ENCODE measurements at regions not wholly inside any gene's neighbourhood (a gene's known extent, or its start where the extent isn't known, plus 50 kb on each side); places are given as distances from the start of the nearest gene placed in this dataset.
"Not testable (repeated sequence)": the region's sequence is repeated elsewhere in the genome, so short reads cannot be mapped to it uniquely, and the experiment has no call there.

DNA sequence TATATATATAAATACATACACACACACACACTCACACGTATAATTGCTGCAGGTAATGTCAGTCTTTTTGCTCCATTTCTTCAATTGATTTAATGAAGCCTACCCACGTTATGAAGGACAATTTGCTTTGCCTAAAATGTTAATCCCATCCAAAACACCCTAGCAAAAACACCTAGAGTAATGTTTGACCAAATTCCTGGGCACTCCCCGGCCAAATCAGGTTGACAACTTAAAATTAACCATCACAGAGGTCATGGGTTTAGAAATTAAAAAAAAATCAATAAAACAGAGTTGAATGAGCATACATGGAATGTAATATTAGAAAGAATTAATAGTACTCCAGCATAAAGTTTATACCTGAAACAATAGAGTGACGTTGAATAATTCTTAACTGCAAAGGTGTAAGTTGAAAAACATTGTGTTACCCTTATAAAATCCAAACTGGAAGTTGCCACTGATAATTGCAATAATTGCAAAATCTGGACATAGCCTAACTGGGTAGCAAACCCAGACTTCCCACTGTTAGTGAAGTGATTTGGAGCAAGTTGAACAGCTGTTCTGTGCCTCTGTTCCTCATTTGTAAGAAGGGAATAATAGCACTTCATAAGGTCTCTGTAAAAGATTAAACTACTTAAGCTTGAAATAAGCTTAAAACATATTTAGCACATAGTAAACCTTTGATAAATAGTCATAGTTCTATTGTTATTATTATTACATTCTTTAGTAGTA, 2120.5 kb downstream of the PCDH7 start:
- DNase-seq (ENCODE audit: low spot score) = no peak

DNA sequence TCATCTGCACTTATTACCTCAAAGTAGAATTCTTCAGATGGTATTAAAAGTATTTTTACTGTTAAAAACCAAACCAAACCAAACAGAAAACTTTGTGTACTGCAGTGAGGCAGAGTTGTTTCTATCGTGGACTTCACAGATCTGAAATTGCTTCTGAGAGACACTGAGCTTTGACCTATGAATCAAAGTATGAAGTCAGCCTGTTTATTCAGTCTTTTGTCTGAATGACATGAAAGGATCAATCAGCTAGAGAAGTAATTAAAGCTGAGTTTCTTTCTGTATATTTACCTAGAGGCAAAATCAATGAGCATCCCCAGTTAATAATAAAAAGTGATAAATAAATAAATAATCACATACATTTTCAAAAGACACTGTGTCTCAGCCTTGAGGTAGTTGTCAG, 2121.0 kb downstream of the PCDH7 start:
- no peak for DNase-seq (ENCODE audit: low spot score)

DNA sequence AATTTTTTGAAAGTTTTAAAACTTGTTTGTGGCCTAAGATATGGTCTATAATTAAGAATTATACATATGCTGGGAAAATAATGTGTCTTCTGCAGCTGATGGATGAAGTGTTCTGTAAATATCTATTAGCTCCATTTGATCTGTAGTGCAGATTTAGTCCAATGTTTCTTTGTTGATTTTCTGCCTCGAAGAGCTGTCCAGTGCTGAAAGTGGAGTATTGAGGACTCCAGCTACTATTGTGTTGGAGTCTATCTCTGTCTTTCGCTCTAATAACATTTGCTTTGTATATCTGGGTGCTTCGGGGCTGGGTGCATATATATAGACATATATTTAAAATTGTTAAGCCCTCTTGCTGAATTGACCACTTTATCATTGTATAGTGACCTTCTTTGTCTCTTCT, 2127.3 kb downstream of the PCDH7 start:
- DNase-seq (ENCODE audit: low spot score) = no peak

DNA sequence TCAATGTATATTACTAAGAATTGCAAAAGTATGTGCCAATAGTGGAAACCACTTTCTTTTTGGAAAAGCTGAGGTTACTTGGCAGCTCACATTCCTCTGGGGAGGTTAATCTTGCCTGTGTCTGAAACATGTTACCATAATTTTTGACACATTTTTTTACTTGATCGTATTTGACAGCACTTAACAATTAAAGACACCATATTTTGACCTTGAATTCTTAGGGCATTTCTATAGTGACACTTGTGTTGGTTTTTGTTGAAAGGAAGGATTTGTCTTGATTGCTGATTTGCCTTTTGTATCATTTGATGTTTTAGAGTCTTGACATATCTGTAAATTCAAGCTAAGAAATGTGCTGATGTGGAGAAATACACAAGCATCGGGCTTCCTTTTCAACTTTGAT, 2135.5 kb downstream of the PCDH7 start:
- DNase-seq (ENCODE audit: low spot score) = no peak

DNA sequence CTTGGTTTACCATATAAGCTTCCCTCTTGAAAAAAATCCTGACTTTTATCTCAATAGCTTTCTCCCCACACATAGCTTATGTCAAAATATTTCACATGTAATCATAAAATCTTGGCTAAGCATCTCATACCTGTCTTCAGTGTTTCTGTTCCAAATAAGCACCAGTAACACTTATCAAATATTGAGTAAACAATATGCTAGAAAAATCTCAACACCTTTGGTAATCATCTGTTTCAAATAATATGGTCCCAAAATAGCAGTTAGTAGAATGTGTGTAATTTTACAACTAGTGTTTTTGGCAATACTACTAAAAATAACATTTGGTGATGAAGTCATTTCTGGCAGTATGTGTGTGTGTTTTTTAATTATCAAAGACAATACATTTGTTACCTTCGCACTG, 2138.2 kb downstream of the PCDH7 start:
- no peak for DNase-seq (ENCODE audit: low spot score)

DNA sequence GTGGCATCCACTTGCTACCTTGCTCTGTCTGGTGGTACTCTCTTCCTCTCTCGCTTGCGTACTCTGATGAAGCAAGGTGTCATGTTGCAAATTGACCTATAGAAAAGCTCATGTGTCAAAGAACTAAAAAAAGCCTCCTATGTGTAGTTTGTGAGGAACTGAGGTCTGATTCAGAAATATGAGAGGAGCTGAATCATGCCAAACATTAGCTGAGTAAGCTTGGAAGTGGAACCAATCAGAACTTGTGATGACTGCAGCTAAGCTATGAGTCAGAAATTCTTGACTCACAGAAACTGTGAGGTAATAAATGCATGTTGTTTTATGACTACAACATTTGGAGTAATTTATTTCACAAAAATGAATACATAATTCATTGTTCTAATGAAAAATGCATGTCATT, 2138.8 kb downstream of the PCDH7 start:
- DNase-seq (ENCODE audit: low spot score) = no peak

DNA sequence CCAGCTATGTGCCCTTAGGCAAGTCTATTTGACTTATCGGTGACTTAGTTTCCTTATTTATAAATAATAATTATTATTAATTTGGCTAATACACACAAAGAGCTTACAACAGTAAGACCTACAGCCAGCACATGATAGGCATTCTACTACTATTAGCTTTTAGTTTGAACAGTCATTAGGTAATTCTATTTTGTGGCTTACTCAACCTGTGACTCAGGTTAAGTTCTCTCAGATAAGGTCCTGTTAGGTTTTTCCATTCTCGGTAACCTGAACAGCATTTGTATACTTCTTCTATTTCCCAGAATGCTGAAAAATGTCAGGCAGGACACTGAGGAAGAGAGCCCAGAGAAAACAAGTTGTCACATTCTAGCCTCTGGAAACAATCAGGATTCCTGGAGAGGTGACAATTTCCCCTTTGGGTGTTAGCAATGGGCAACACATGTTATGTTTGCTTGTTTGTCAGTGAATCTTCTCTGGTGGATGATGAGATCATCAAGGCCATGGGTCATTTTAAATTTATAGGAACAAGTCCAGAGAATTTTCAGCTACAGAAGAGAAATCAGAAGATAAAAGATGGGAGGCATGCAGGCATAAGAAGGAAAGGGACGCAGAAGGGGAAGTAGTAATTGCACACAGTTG, 2144.7 kb downstream of the PCDH7 start:
- no peak for DNase-seq (ENCODE audit: low spot score)

DNA sequence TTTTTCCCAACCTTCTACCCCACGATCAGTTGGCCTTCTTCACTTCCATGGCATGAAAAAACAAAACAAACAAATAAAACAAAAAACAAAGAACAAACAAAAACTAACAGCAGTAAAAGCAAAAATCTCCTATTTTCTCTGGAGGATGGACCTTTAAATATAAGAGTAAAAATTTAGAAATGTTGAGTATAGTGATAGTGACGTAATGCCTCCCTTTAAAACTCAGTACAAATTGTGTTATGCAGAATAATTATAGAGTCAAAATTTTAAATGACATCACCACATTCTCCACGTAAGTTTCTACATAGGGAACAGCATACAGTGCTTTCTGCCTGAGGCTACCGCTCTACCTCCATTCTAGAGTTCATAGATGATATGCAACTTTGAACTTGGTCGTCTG, 2156.4 kb downstream of the PCDH7 start:
- DNase-seq (ENCODE audit: low spot score) = no peak

DNA sequence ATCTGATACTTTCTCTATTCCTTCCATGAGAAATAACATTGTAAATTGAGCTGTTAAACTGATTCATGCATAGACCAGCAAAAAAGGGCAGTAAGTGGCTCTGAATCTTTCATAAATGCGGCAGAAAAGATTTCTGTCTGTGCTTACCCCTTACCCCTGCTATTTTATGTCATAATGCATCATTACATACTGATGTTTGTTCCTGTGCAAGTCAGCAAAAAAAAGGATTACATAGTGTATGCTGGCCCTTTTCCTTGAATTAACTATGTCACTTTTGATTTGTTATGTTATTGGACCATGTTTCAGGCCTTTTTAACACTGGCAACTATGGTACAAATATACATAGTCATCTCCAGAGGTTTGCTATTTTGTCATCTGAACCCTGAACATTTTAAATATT, 2159.7 kb downstream of the PCDH7 start:
- DNase-seq (ENCODE audit: low spot score) = no peak

DNA sequence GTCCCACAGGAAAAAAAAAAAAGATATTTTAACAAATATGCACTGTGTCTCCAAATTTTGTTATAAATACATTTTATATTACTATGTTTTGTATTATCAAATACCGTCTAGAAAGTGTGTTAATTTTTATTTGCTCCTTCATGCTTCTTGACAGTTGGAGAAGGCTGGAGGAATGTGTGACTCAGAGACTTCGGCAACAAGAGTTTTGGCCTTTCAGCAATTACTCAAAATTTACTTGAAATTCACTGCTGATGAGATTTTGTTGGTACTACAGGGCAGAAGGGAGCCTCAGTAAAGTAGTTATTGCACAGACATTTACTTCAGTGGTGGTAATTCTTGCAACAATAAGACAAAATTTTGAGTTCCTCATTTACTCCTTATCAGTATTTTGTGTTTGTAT, 2164.0 kb downstream of the PCDH7 start:
- DNase-seq (ENCODE audit: low spot score) = no peak

DNA sequence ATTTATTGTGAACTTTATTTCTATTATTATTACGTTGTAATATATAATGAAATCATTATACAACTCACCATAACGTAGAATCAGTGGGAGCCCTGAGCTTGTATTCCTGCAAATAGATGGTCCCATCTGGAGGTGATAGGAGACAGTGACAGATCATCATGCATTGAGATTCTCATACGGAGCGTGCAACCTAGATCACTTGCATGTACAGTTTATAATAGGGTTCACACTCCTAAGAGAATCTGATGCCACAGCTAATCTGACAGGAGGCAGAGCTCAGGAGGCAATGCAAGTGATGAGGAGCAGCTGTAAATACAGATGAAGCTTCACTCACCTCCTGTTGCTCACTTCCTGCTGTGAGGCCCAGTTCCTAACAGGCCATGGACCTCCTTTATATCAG, 2170.2 kb downstream of the PCDH7 start:
- no peak for DNase-seq (ENCODE audit: low spot score)

DNA sequence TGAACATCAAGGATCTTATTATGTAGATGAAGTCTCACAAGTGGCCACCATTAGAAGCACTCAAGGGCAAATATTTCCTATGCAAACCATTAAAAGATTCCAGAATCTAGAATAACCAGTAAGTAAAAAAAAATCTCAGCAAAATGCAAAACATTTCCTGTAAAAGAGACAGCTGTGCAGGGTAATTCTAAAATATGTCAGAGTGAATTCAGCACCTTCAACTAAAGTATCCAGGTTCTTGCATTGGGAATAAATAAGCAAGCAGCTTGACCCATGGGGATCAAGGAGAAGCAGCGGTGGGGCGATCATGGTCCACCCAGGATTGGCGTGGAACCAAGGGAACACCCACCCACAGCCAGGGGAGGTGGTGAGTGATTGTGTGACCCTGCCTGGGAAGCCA, 2188.9 kb downstream of the PCDH7 start:
- no peak for DNase-seq (ENCODE audit: low spot score)

DNA sequence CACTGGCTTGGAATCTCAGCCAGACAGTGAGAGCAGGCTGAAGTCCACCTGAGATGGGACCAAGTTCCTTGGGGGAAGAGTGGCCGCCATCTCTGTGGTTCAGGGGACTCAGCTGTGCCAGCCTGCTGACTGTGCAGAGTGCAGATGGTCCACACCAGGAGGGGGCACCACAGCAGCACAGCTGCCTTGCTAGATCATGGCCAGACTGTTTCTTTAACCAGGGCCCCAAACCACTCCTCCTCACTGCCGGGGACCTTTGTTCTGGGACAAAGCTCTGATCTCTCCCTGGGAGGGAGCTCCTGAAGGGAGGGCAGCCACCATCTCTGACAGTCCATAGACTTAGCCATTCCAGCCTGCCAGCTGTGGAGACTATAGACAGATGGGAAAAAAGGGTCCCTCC, 2189.6 kb downstream of the PCDH7 start:
- no peak for DNase-seq (ENCODE audit: low spot score)

DNA sequence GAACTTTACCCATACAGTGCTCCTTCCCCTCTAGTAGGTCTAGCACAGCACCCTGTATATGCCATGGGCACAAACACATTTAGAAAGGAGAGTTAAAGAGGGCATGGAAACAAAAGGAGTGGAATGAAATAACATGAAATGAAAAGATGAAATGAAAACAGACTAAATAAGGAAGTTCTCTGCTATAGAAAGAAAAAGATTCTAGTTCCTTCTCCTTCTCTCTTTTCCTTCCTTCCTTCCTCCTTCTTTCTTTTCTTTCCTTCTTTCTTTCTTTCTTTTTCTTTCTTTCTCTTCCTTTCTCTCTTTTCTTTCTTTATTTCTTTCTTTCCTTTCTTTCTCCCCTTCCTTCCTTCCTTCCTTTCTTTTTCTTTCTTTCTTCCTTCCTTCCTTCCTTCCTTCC, 2197.4 kb downstream of the PCDH7 start:
- no peak for DNase-seq (ENCODE audit: low spot score)

DNA sequence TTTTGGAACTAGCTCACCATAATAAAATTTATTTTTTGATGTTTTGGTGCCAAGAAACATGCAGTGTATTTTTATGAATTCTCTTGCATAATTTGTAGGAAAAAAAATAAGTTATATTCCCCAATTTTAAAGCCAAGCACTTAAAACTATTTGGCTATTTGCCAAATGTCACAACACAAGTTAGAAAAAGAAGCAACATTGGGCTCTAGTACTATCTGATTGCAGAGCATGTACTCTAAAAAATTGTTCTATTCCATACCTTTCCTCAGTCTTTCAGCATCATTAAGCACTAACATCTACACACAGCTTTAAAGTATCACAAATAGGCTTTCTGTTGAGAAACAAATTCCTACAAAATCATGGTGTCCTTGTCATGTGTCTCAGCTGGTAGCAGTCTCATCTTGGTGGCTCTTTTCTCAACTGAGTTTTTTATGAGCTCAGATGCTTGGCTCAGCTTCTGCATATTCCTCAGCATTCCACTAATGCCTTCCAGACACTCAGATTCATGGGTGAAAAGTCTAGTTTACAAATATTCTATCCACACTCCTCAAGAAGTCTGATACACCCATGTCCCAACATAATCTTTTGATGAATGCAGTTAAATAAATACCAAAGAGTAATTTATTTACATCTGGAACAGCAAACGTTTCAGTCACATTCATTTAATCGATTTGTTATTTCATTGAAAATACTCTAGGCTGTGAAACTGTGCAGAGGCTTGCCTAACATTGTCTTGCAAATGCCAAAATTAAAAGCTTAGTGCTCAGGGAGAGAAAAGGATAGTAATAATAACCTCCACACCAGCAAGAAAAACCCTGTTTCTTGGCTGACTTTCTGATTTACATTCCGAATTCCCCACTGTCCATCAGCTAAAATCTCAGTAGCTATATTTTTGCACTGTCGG, 2209.9 kb downstream of the PCDH7 start:
- no peak for DNase-seq (ENCODE audit: low spot score)

DNA sequence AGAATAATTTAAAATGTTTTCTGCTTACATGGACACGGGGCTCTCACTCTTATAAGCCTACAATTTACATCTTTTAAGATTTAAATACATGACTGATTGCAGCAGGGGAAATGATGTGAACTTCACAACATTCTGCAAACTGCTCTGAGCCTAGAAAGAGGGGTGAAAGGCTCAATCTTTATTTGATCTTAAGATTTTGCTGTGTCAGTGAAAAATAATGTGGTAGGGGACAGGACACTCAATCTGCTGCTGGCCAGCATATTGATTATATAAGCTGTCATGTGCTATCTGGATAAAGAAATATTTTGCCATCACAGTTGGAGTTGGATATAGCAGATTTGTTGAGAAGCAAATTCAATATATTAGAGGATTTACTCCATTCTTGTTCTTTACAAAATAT, 2210.5 kb downstream of the PCDH7 start:
- no peak for DNase-seq (ENCODE audit: low spot score)

DNA sequence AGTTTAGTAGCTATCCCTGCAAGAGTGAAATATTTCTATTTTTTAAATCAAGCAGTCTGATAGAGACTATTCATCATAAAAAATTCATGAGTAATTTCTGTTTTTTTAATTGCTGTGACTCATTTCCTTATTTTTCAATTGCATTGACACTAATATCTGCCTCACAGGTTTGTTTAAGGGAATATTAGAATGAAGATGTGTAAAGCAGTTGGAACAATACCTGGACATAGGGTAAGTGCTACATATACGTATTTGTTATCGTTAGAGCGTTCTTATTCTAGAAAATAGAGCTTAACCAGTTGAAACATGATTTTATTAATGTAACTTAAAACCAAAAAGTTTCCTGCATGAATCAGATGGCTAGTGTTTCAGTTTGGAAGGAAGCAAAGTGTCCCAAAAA, 2211.3 kb downstream of the PCDH7 start:
- no peak for DNase-seq (ENCODE audit: low spot score)

DNA sequence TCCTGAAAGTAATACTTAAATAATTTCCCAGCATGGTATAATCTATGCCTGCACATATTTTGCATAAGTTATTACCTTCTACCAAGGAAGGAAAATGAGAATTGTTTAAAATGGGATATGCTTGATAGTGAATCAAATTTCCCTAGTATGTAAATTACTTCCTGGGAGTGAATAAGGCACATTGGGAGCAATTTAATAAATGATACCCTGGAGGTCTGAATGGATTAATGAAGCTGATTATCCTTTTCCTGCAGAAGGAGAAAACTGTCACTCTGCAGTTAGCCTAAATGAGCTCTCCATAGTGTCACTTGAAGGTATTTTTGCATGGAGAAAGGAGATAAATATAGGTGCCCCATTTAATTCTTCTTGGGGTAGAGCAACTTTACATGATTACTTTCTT, 2212.0 kb downstream of the PCDH7 start:
- DNase-seq (ENCODE audit: low spot score) = no peak

DNA sequence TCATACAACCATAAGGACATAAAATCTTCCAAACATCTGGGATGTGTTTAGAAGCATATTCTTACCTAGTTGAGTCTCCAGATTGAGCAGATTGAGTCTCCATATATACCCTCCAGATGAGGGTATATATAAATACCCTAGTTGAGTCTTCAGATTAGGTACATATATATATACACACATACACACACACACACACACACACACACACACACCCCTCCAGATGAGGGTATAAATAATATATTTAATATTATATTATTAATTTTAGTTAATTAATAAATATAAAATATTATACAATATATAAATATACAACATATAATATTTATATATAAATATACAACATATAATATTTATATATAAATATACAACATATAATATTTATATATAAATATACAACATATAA, 2219.1 kb downstream of the PCDH7 start:
- not testable (repeated sequence) for DNase-seq (ENCODE audit: low spot score)

DNA sequence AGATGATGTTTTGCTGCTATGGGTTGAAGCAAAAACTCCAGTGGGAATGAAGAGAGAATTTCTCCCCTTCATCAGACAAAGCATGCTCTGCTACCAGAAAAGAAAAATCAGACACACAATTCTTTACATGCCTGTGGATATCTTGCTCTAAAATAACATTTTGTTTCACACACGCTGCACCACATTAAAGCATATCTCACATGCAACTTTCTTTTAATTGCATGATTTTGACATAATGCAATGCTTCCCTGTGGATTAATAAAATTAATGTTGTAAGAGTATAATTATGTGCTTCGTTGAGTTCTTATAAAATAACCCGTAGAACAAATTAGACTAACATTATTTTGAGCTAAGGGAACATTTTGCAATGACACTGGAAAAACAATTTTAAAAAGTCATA, 2230.7 kb downstream of the PCDH7 start:
- DNase-seq (ENCODE audit: low spot score) = no peak

DNA sequence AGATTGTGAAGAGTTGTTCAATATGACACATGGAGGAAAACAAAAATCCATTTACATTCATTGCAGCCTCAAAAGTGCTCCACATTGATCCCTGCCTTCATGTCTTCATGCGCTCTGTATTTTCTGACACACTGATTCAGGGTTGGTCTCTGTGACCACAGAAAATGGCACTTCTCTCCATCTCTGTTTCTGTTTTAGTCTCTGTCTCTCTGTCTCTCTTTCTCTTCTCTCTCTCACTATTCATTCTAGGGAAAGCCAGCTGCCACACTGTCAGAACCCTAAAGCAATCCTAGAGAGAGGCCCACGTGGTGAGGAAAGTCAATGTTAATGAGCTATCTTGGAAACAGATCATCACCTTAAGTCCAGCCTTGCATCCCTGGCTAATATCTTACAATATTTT, 2238.4 kb downstream of the PCDH7 start:
- DNase-seq (ENCODE audit: low spot score) = no peak

DNA sequence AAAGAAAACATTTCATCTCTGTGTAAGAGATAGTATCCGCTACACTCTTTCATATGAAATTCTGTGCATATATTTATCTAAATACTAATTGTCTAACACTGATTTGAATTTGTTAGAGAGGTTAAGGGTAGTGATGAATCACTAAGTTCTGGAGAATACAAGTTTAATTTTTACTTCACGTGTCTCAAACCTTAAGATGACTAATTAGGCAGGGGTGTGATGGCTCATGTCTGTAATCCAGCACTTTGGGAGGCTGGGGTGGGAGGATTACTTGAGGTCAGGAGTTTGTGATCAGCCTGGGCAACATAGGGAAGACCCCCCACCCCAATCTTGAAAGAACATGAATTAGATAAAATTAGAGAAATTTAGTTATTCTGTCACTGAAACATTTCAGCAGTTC, 2241.9 kb downstream of the PCDH7 start:
- DNase-seq (ENCODE audit: low spot score) = no peak

DNA sequence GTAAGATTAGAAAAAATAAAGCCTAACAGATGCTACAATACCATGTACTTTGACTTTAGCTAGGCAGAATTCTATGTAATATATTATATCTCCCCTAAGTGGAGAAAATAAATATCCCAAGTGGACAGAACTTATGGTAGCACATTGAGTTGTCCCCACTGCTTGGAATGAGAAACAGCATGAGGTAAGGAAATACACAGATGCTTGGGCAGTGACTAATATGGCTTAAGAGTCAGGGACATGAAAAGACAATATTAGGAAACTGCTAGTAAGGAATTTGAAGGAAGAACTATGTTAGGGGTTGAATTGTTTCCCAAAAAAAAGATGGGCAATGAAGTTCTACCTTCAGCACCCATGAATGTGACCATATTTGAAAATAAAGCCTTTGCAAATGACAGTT, 2265.1 kb downstream of the PCDH7 start:
- no peak for DNase-seq (ENCODE audit: low spot score)
